ENCODE measurements at regions not wholly inside any gene's neighbourhood (a gene's known extent, or its start where the extent isn't known, plus 50 kb on each side); places are given as distances from the start of the nearest gene placed in this dataset.

DNA sequence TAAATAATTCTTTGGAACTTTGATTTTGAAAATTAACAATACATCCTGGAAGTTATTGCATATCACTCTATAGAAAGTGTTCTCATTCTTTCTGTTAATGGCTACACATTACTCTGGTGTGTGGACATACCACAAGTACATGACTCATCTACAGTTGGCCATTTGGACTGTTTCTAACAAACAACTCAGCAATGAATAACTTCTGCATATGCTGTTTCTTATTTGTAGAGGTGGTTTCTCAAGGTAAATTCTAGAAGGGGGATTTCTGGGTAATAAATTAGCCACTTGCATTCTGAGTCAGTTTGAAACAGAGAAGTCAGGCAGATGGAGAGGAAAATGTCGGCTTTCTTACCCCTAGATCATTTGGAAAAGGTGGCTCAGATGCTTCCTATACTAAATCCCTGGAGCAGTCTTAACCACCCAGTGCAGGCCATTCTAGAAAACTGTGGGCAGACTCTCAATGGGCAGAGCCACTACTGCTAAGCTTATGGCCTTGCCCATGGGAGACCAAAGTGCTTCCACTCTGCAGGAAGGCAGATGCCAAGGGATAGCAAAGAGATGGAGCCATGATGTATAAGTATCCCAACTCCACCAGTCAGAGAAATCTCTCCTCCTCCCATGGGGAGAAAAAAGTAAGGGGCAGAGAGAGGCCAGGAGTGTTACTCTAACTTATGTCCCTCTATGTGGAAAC lies 194.0 kb upstream of the PLPP4 start:
- TF ChIP-seq YY1 (IDR thresholded peaks at IDR 0.05; ENCODE audit: insufficient read depth, insufficient read length), result no peak
- no peak for TF ChIP-seq SUZ12 (IDR thresholded peaks at IDR 0.05; ENCODE audit: extremely low read depth, insufficient read depth, insufficient read length)
- no peak for TF ChIP-seq ZNF274 (IDR thresholded peaks at IDR 0.05; ENCODE audit: low read depth, low read length)
